H1 (cell line): ENCODE measurements at regions not wholly inside any gene's neighbourhood (a gene's known extent, or its start where the extent isn't known, plus 50 kb on each side); places are given as distances from the start of the nearest gene placed in this dataset.

ENCODE experiments used
- CTCF ChIA-PET: fragments of 300-600 bp; sonication (Branson Sonifier 250); formaldehyde crosslinking; loops from one replicate; lab custom pipeline; 2021; ENCODE audit not compliant: partially characterized antibody; lab: Charles Lee
- POLR2A ChIA-PET: fragments of 300-600 bp; sonication (Branson Sonifier 250); formaldehyde crosslinking; loops from one replicate; lab custom pipeline; 2021; ENCODE audit warnings: inconsistent platforms; ENCODE audit not compliant: partially characterized antibody; lab: Charles Lee
- DNase-seq, 2 experiments: peaks; one replicate each; pipeline versions ENCODE4 v3.0.0 to v3.0.0-alpha.2; 2010 to 2022; ENCODE audit warnings: low spot score in 2 of 2, low read depth in 1 of 2, mixed read lengths in 1 of 2
- FAIRE-seq: peaks from 2 replicates; lab custom pipeline; 2011; peaks lifted over from hg19 to GRCh38; lab: Jason Lieb, UNC
- H2AFZ ChIP-seq: 2 replicates; pipeline ENCODE4 v1.8.1; 2012; ENCODE audit warnings: low read length, inconsistent platforms
- H2AK5ac ChIP-seq: 2 replicates; pipeline ENCODE4 v1.6.1; 2013; ENCODE audit warnings: low read depth, low read length
- H2BK120ac ChIP-seq: replicated peaks from 2 replicates; pipeline ENCODE3; 2013; ENCODE audit warnings: low read depth, low read length, inconsistent platforms
- H2BK12ac ChIP-seq: 2 replicates; pipeline ENCODE4 v1.6.1; 2013; ENCODE audit warnings: low read depth, low read length
- H2BK15ac ChIP-seq: 2 replicates; pipeline ENCODE4 v1.6.1; 2013; ENCODE audit warnings: low read length
- H2BK20ac ChIP-seq: 2 replicates; pipeline ENCODE4 v1.6.1; 2013; ENCODE audit warnings: low read length
- H2BK5ac ChIP-seq: 2 replicates; pipeline ENCODE4 v1.6.1; 2013; ENCODE audit warnings: low read depth, low read length
- H3K14ac ChIP-seq: 2 replicates; pipeline ENCODE4 v1.6.1; 2013; ENCODE audit warnings: inconsistent platforms; ENCODE audit not compliant: insufficient read length
- H3K18ac ChIP-seq: 2 replicates; pipeline ENCODE4 v1.6.1; 2013; ENCODE audit warnings: low read length; ENCODE audit errors: extremely low read depth
- H3K23ac ChIP-seq: 2 replicates; pipeline ENCODE4 v1.6.1; 2013; ENCODE audit warnings: inconsistent platforms; ENCODE audit not compliant: insufficient read length
- H3K23me2 ChIP-seq: 2 replicates; pipeline ENCODE4 v1.6.1; 2013; ENCODE audit warnings: low read depth, low read length
- H3K27ac ChIP-seq: 2 replicates; pipeline ENCODE4 v1.6.1; 2011; ENCODE audit warnings: low read depth, low read length, inconsistent platforms
- H3K27me3 ChIP-seq, 4 experiments: replicated peaks in 1 of 4; 1 replicate in 1 of 4; 2 replicates in 3 of 4; pipeline versions ENCODE4 v1.6.1 to v1.8.1; 2011 to 2013; ENCODE audit warnings: low read length in 3 of 4, mild to moderate bottlenecking in 3 of 4, inconsistent platforms in 2 of 4, mixed read lengths in 2 of 4, moderate library complexity in 1 of 4; ENCODE audit not compliant: control insufficient read depth in 3 of 4, insufficient read depth in 3 of 4; ENCODE audit errors: extremely low read depth in 1 of 4
- H3K36me3 ChIP-seq, 4 experiments: 2 replicates each; pipeline versions ENCODE4 v1.6.1 to v1.8.1; 2011 to 2013; ENCODE audit warnings: mild to moderate bottlenecking in 4 of 4, low read length in 3 of 4, moderate library complexity in 2 of 4, control low read depth in 1 of 4, inconsistent platforms in 1 of 4; ENCODE audit not compliant: insufficient read depth in 4 of 4, control insufficient read depth in 2 of 4
- H3K4ac ChIP-seq: replicated peaks from 2 replicates; pipeline ENCODE3; 2013; ENCODE audit warnings: low read length, low read depth, mixed read lengths, inconsistent platforms; ENCODE audit not compliant: insufficient read length
- H3K4me1 ChIP-seq, 4 experiments: replicated peaks in 1 of 4; 1 replicate in 1 of 4; 2 replicates in 3 of 4; pipeline versions ENCODE4 v1.6.1 to v1.8.1; 2011 to 2013; ENCODE audit warnings: low read length in 3 of 4, inconsistent platforms in 2 of 4, mixed read lengths in 1 of 4; ENCODE audit not compliant: insufficient read depth in 4 of 4, control insufficient read depth in 3 of 4
- H3K4me2 ChIP-seq, 2 experiments: 2 replicates each; pipeline versions ENCODE4 v1.6.1 to v1.8.1; 2011 to 2013; ENCODE audit warnings: low read depth in 2 of 2, low read length in 2 of 2, control low read depth in 1 of 2, inconsistent platforms in 1 of 2, mild to moderate bottlenecking in 1 of 2; ENCODE audit not compliant: insufficient read depth in 1 of 2
- H3K4me3 ChIP-seq, 4 experiments: fragments of 200-600, 300-600 bp in 1 of 4; sonication (generic), shearing (Covaris generic), sonication (Bioruptor Twin) in 1 of 4; 2 replicates each; pipeline versions ENCODE4 v1.5.1 to v1.8.1; 2011 to 2016; ENCODE audit warnings: low read length in 4 of 4, low read depth in 3 of 4, control low read depth in 2 of 4, inconsistent platforms in 2 of 4, mild to moderate bottlenecking in 2 of 4, mixed read lengths in 1 of 4, moderate library complexity in 1 of 4; ENCODE audit not compliant: insufficient read depth in 2 of 4; ENCODE audit errors: extremely low read depth in 1 of 4
- H3K56ac ChIP-seq: replicated peaks from 2 replicates; pipeline ENCODE3; 2013; ENCODE audit warnings: low read depth, mild to moderate bottlenecking, mixed read lengths, low read length, inconsistent platforms; ENCODE audit not compliant: insufficient read length
- H3K79me1 ChIP-seq: 2 replicates; pipeline ENCODE4 v1.6.1; 2013; ENCODE audit warnings: low read depth, low read length, control low read depth
- H3K79me2 ChIP-seq, 2 experiments: 2 replicates each; pipeline versions ENCODE4 v1.6.1 to v1.8.1; 2012 to 2013; ENCODE audit warnings: low read length in 2 of 2, mild to moderate bottlenecking in 2 of 2, inconsistent platforms in 1 of 2; ENCODE audit not compliant: insufficient read depth in 2 of 2, control insufficient read depth in 1 of 2
- H3K9ac ChIP-seq, 4 experiments: replicated peaks in 1 of 4; 1 replicate in 1 of 4; 2 replicates in 3 of 4; pipeline versions ENCODE4 v1.6.1 to v1.8.1; 2011 to 2013; ENCODE audit warnings: low read depth in 3 of 4, low read length in 3 of 4, control low read depth in 2 of 4, mild to moderate bottlenecking in 2 of 4, moderate library complexity in 2 of 4, inconsistent platforms in 1 of 4; ENCODE audit errors: extremely low read depth in 1 of 4
- H3K9me3 ChIP-seq, 2 experiments: 2 replicates each; pipeline versions ENCODE4 v1.6.1 to v1.8.1; 2012 to 2013; ENCODE audit warnings: mild to moderate bottlenecking in 2 of 2, moderate library complexity in 2 of 2, control low read depth in 1 of 2, inconsistent platforms in 1 of 2, low read depth in 1 of 2, low read length in 1 of 2, mixed read lengths in 1 of 2; ENCODE audit not compliant: insufficient read depth in 2 of 2
- H4K20me1 ChIP-seq, 2 experiments: replicated peaks in 1 of 2; 2 replicates each; pipeline versions ENCODE3 to v1.8.1; 2011 to 2013; ENCODE audit warnings: inconsistent platforms in 2 of 2, low read length in 2 of 2, mild to moderate bottlenecking in 1 of 2; ENCODE audit not compliant: insufficient read depth in 2 of 2, control insufficient read depth in 1 of 2
- H4K5ac ChIP-seq: 2 replicates; pipeline ENCODE4 v1.6.1; 2013; ENCODE audit warnings: low read length, low read depth, mixed read lengths, inconsistent platforms; ENCODE audit not compliant: insufficient read length
- H4K8ac ChIP-seq: 2 replicates; pipeline ENCODE4 v1.8.0; 2013; ENCODE audit warnings: mild to moderate bottlenecking, moderate library complexity, low read length, inconsistent platforms; ENCODE audit not compliant: insufficient read depth; ENCODE audit errors: extremely low read depth
- H4K91ac ChIP-seq: replicated peaks from 2 replicates; pipeline ENCODE3; 2013; ENCODE audit warnings: low read length, mixed read lengths, inconsistent platforms; ENCODE audit not compliant: insufficient read length
- CREB1 ChIP-seq: IDR thresholded peaks from 2 replicates; pipeline ENCODE4 v1.6.1; 2012; ENCODE audit warnings: inconsistent platforms
- EGR1 ChIP-seq: IDR thresholded peaks from 2 replicates; pipeline ENCODE4 v1.6.1; 2011; ENCODE audit warnings: low read depth, low read length, borderline replicate concordance
- EP300 ChIP-seq, 2 experiments: IDR thresholded peaks; 1 replicate in 1 of 2; 2 replicates in 1 of 2; pipeline ENCODE4 v1.6.1; 2011 to 2012; ENCODE audit warnings: low read depth in 2 of 2, low read length in 2 of 2, mild to moderate bottlenecking in 2 of 2, borderline replicate concordance in 1 of 2, inconsistent platforms in 1 of 2, moderate library complexity in 1 of 2
- FOSL1 ChIP-seq: IDR thresholded peaks from 2 replicates; pipeline ENCODE4 v1.6.1; 2011; ENCODE audit warnings: mild to moderate bottlenecking, low read depth, low read length, moderate library complexity; ENCODE audit not compliant: insufficient read depth
- HDAC2 ChIP-seq, 2 experiments: fragments of 300-600 bp in 1 of 2; sonication (generic) in 1 of 2; IDR thresholded peaks; 2 replicates each; pipeline ENCODE4 v1.6.1; 2011 to 2012; ENCODE audit warnings: low read depth in 2 of 2, low read length in 2 of 2, mild to moderate bottlenecking in 2 of 2, moderate library complexity in 2 of 2, borderline replicate concordance in 1 of 2, inconsistent platforms in 1 of 2
- HDAC6 ChIP-seq: IDR thresholded peaks from one replicate; pipeline ENCODE4 v1.7.1; 2012; ENCODE audit warnings: low read depth, mild to moderate bottlenecking, inconsistent platforms, low read length, moderate library complexity
- MAFK ChIP-seq: IDR thresholded peaks from 2 replicates; pipeline ENCODE4 v1.6.1; 2012; ENCODE audit warnings: low read depth, mild to moderate bottlenecking, improper control_type of control experiment, low read length
- PHF8 ChIP-seq: fragments of 200-600 bp; sonication (generic); conservative IDR thresholded peaks from 2 replicates; pipeline ENCODE4 v1.7.1; 2012; ENCODE audit warnings: low read depth, mild to moderate bottlenecking, inconsistent platforms, low read length, moderate library complexity
- SIRT6 ChIP-seq: IDR thresholded peaks from one replicate; pipeline ENCODE4 v1.7.1; 2012; ENCODE audit warnings: low read length, inconsistent platforms
- SP2 ChIP-seq: IDR thresholded peaks from 2 replicates; pipeline ENCODE4 v1.6.1; 2012; ENCODE audit warnings: mild to moderate bottlenecking, low read length, inconsistent platforms
- SP4 ChIP-seq: IDR thresholded peaks from 2 replicates; pipeline ENCODE4 v1.6.1; 2012; ENCODE audit warnings: low read length, inconsistent platforms
- TAF1 ChIP-seq: IDR thresholded peaks from 2 replicates; pipeline ENCODE4 v1.6.1; 2011; ENCODE audit warnings: mild to moderate bottlenecking, low read depth, low read length
- WGBS, 2 experiments: shearing (Covaris generic) in 1 of 2; methylation state at CpG; one replicate each; pipeline versions ENCODE4 v1.1.6 to v1.1.7; 2013 to 2015; ENCODE audit warnings: low lambda C conversion rate in 2 of 2, mixed read lengths in 2 of 2, inconsistent platforms in 1 of 2, low coverage in 1 of 2, missing lambda C conversion rate in 1 of 2; ENCODE audit not compliant: insufficient replicate concordance in 2 of 2, insufficient coverage in 1 of 2, insufficient read length in 1 of 2; ENCODE audit errors: extremely low coverage in 1 of 2, missing lambda C conversion rate in 1 of 2; 5-methylcytosine and 5-hydroxymethylcytosine counted together
- TF ChIP-seq, protein P1 (sequence below), 3 experiments: IDR thresholded peaks; 1 replicate in 2 of 3; 2 replicates in 1 of 3; pipeline versions ENCODE4 v1.5.1 to v1.6.1; 2011; ENCODE audit warnings: low read length in 3 of 3, mild to moderate bottlenecking in 3 of 3, inconsistent platforms in 2 of 3, low read depth in 1 of 3, moderate library complexity in 1 of 3; ENCODE audit not compliant: insufficient read depth in 1 of 3; ENCODE audit errors: control extremely low read depth in 1 of 3

DNA sequence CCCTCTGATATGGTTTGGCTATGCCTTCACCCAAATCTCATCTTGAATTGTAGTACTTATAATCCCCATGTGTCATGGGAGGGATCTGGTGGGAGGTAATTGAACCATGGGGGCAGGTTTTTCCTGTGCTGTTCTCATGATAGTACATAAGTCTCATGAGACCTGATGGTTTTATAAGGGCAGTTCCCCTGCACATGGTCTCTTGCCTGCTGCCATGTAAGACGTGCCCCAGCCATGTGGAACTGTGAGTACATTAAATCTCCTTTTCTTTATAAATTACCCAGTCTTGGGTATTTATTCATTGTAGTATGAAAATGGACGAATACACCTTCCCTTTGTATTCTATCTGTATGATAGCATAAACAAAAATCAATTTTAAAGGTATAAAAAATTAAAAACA, 333.4 kb upstream of the FBXO33 start:
- no peak overlapping the region for H3K27ac ChIP-seq
- no peak overlapping the region for H2BK15ac ChIP-seq
- H3K9ac ChIP-seq = no peak overlapping the region
- 83% methylated on average over 2 of the region's 2 CpGs; no CpG with 5 or more reads in 1 of the 2 experiments for WGBS, 2 experiments
- no peaks in the 10 kb centered on the region for H3K79me1 ChIP-seq
- H2BK20ac ChIP-seq = no peak overlapping the region
- no peak overlapping the region for H3K14ac ChIP-seq
- no peak overlapping the region for H3K4me2 ChIP-seq
- H2AK5ac ChIP-seq = no peak overlapping the region
- no peak overlapping the region for H2BK12ac ChIP-seq
- no peaks in the 10 kb centered on the region for H3K9me3 ChIP-seq
- CTCF ChIA-PET = interaction anchor here (1.1 kb wide), 1 partner anchor 100 kb away, joined by 3 read pairs; no protein-coding TSS in a partner anchor
- H3K4me3 ChIP-seq = no peak overlapping the region
- H3K23ac ChIP-seq = no peak overlapping the region
- no peak overlapping the region for H3K4ac ChIP-seq
- H3K18ac ChIP-seq = no peak overlapping the region
- no peak overlapping the region for H3K56ac ChIP-seq
- H4K91ac ChIP-seq = no peak overlapping the region
- no peak overlapping the region for H2BK5ac ChIP-seq
- H3K79me2 ChIP-seq = no peaks in the 10 kb centered on the region
- H3K23me2 ChIP-seq = no peaks in the 10 kb centered on the region
- H3K27me3 ChIP-seq = no peaks in the 10 kb centered on the region
- POLR2A ChIA-PET = no interaction called here
- H4K20me1 ChIP-seq = no peaks in the 10 kb centered on the region
- no peaks in the 10 kb centered on the region for H3K36me3 ChIP-seq
- FAIRE-seq = no peak
- H4K8ac ChIP-seq = no peak overlapping the region
- DNase-seq = no peak
- H4K5ac ChIP-seq = no peak overlapping the region
- H3K4me1 ChIP-seq = no peaks in the 10 kb centered on the region
- H2BK120ac ChIP-seq = no peak overlapping the region
- H2AFZ ChIP-seq = no peak overlapping the region
- no peak for TF ChIP-seq SP2
- TF ChIP-seq CREB1 = no peak
- no peak for TF ChIP-seq MAFK
- TF ChIP-seq SP4 = no peak
- TF ChIP-seq, protein P1, sequence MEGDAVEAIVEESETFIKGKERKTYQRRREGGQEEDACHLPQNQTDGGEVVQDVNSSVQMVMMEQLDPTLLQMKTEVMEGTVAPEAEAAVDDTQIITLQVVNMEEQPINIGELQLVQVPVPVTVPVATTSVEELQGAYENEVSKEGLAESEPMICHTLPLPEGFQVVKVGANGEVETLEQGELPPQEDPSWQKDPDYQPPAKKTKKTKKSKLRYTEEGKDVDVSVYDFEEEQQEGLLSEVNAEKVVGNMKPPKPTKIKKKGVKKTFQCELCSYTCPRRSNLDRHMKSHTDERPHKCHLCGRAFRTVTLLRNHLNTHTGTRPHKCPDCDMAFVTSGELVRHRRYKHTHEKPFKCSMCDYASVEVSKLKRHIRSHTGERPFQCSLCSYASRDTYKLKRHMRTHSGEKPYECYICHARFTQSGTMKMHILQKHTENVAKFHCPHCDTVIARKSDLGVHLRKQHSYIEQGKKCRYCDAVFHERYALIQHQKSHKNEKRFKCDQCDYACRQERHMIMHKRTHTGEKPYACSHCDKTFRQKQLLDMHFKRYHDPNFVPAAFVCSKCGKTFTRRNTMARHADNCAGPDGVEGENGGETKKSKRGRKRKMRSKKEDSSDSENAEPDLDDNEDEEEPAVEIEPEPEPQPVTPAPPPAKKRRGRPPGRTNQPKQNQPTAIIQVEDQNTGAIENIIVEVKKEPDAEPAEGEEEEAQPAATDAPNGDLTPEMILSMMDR (IDR thresholded peaks at IDR 0.05; ENCODE audit: control extremely low read depth in 1 of 3, insufficient read depth in 1 of 3, low read depth in 1 of 3, low read length in 3 of 3) = no peak
- TF ChIP-seq HDAC6 = no peak
- TF ChIP-seq SIRT6 = no peak
- no peak for TF ChIP-seq PHF8
- TF ChIP-seq EP300 (IDR thresholded peaks at IDR 0.05; ENCODE audit: borderline replicate concordance in 1 of 2, low read depth in 2 of 2, low read length in 2 of 2) = no peak
- TF ChIP-seq EGR1 = no peak
- TF ChIP-seq HDAC2 (IDR thresholded peaks at IDR 0.05; ENCODE audit: borderline replicate concordance in 1 of 2, low read depth in 2 of 2, low read length in 2 of 2) = no peak
- no peak for TF ChIP-seq TAF1
- no peak for TF ChIP-seq FOSL1
